OCI-LY3 (cell line): ENCODE measurements at regions not wholly inside any gene's neighbourhood (a gene's known extent, or its start where the extent isn't known, plus 50 kb on each side); places are given as distances from the start of the nearest gene placed in this dataset.

Experiments
- H2AFZ ChIP-seq: fragments of 200-600, 300-600 bp; shearing (Covaris generic); 2 replicates; pipeline ENCODE4 v1.6.0; 2014; ENCODE audit warnings: antibody characterized with exemption, low read depth, low read length
- H3K27ac ChIP-seq: fragments of 200-600, 300-600 bp; sonication (generic); 2 replicates; pipeline ENCODE4 v1.5.1; 2014; ENCODE audit warnings: mild to moderate bottlenecking, low read length, moderate library complexity, mixed read lengths
- H3K27me3 ChIP-seq: fragments of 200-600, 300-600 bp; sonication (generic); 2 replicates; pipeline ENCODE4 v1.6.1; 2014; ENCODE audit warnings: low read depth, low read length, mixed read lengths
- H3K36me3 ChIP-seq: fragments of 200-600, 300-600 bp; sonication (generic); replicated peaks from 2 replicates; pipeline ENCODE3; 2014; ENCODE audit warnings: low read depth, low read length, mixed read lengths
- H3K4me1 ChIP-seq: fragments of 300-600, 200-600 bp; sonication (generic); 2 replicates; pipeline ENCODE4 v1.6.1; 2014; ENCODE audit warnings: low read length, mixed read lengths
- H3K4me2 ChIP-seq: fragments of 200-600, 300-600 bp; sonication (generic); 2 replicates; pipeline ENCODE4 v1.6.1; 2014; ENCODE audit warnings: low read length, mixed read lengths
- H3K4me3 ChIP-seq: fragments of 300-600, 200-600 bp; sonication (generic); 2 replicates; pipeline ENCODE4 v1.5.1; 2014; ENCODE audit warnings: antibody characterized with exemption, mild to moderate bottlenecking, low read length, moderate library complexity
- H3K79me2 ChIP-seq: fragments of 300-600, 200-600 bp; shearing (Covaris generic); 2 replicates; pipeline ENCODE4 v1.6.1; 2014; ENCODE audit warnings: mild to moderate bottlenecking, low read length, mixed read lengths
- H3K9ac ChIP-seq: fragments of 300-600, 200-600 bp; shearing (Covaris generic); 2 replicates; pipeline ENCODE4 v1.6.0; 2014; ENCODE audit warnings: mild to moderate bottlenecking, low read length, moderate library complexity
- H3K9me3 ChIP-seq: fragments of 200-600, 300-600 bp; shearing (Covaris generic); 2 replicates; pipeline ENCODE4 v1.6.1; 2014; ENCODE audit warnings: low read length, mixed read lengths; ENCODE audit not compliant: insufficient read depth
- H4K20me1 ChIP-seq: fragments of 200-600, 300-600 bp; sonication (generic); 2 replicates; pipeline ENCODE4 v1.6.1; 2016; ENCODE audit warnings: low read length, mixed read lengths; ENCODE audit not compliant: insufficient read depth
- EZH2phosphoT487 ChIP-seq: fragments of 200-600 bp; shearing (Covaris generic); IDR thresholded peaks from 2 replicates; pipeline ENCODE4 v1.6.1; 2018; ENCODE audit warnings: antibody characterized with exemption, mixed run types, low read depth
- TF ChIP-seq, protein P1 (sequence below): fragments of 200-600, 300-600 bp; sonication (generic); IDR thresholded peaks from 2 replicates; pipeline ENCODE4 v1.5.1; 2014; ENCODE audit warnings: antibody characterized with exemption, low read length, low read depth

DNA sequence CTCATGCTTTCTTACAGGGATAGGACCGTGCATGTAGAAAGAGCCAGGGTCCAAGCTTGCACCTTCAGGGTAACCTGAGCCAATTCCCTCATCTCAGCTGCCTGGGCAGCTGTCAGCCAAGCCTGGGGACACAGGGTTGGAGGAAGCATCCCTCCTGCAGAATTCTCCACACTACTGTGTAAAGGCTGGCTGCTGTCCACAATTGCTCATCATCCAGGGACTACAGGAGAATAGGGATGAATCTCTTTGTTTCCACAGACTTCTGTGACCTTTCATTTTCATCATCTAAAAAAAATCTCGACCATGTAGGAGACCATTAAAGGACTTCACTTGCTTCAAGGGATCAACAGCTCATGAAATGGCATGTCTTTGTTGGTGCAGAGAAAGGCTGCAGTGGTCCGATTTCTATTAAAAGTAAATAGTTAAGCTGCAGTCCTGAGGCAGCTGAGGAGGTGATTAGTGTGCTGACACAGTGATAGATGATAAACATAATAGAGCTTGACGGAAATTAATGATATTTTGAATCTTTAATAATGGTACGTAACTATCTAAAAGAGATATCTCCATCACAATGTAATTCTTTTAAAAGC, 74.4 kb upstream of the COPS8 start:
- H3K27me3 ChIP-seq, result 0 out of 2 replicates have a peak, but pooled peaks cover 3% of the 10 kb centered on the region
- TF ChIP-seq, protein P1, sequence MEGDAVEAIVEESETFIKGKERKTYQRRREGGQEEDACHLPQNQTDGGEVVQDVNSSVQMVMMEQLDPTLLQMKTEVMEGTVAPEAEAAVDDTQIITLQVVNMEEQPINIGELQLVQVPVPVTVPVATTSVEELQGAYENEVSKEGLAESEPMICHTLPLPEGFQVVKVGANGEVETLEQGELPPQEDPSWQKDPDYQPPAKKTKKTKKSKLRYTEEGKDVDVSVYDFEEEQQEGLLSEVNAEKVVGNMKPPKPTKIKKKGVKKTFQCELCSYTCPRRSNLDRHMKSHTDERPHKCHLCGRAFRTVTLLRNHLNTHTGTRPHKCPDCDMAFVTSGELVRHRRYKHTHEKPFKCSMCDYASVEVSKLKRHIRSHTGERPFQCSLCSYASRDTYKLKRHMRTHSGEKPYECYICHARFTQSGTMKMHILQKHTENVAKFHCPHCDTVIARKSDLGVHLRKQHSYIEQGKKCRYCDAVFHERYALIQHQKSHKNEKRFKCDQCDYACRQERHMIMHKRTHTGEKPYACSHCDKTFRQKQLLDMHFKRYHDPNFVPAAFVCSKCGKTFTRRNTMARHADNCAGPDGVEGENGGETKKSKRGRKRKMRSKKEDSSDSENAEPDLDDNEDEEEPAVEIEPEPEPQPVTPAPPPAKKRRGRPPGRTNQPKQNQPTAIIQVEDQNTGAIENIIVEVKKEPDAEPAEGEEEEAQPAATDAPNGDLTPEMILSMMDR, result no peak
- no peak overlapping the region for H3K9ac ChIP-seq

DNA sequence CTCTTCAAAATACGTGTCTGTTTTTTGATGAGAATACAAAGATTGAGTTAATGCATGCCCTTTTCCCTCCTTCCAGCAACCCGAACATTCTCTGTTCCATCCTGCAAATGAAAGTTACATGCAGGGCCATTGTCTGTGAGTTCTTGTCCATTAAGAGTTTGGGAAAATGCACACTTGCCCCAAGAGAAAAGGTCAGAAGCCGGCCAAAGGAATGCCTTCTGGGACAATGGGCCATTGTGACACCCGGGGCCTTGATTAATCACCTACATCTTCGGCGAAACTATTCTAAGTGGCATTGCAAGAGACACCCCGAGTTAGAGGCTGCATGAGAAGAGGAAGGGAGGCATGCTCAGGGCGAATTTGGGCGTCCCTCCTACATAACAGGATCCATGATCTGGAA, 73.7 kb upstream of the COPS8 start:
- H2AFZ ChIP-seq, result no peak overlapping the region
- no peaks in the 10 kb centered on the region for H4K20me1 ChIP-seq
- H3K4me1 ChIP-seq, result no peaks in the 10 kb centered on the region
- H3K27me3 ChIP-seq, result 0 out of 2 replicates have a peak, but pooled peaks cover 3% of the 10 kb centered on the region
- H3K9me3 ChIP-seq, result no peaks in the 10 kb centered on the region
- no peak overlapping the region for H3K27ac ChIP-seq
- H3K4me2 ChIP-seq, result no peak overlapping the region
- H3K79me2 ChIP-seq, result no peaks in the 10 kb centered on the region
- H3K9ac ChIP-seq, result no peak overlapping the region
- H3K36me3 ChIP-seq, result no peaks in the 10 kb centered on the region
- H3K4me3 ChIP-seq, result no peak overlapping the region
- TF ChIP-seq, protein P1, result no peak
- TF ChIP-seq EZH2phosphoT487, result no peak

More for the DNA sequence above, 74.4 kb upstream of the COPS8 start:
- H3K27ac ChIP-seq, result no peak overlapping the region
- no peaks in the 10 kb centered on the region for H4K20me1 ChIP-seq
- H3K4me3 ChIP-seq, result no peak overlapping the region
- no peak overlapping the region for H3K4me2 ChIP-seq
- no peaks in the 10 kb centered on the region for H3K79me2 ChIP-seq
- H3K36me3 ChIP-seq, result no peaks in the 10 kb centered on the region
- H3K9me3 ChIP-seq, result no peaks in the 10 kb centered on the region
- H3K4me1 ChIP-seq, result no peaks in the 10 kb centered on the region
- H2AFZ ChIP-seq, result no peak overlapping the region

DNA sequence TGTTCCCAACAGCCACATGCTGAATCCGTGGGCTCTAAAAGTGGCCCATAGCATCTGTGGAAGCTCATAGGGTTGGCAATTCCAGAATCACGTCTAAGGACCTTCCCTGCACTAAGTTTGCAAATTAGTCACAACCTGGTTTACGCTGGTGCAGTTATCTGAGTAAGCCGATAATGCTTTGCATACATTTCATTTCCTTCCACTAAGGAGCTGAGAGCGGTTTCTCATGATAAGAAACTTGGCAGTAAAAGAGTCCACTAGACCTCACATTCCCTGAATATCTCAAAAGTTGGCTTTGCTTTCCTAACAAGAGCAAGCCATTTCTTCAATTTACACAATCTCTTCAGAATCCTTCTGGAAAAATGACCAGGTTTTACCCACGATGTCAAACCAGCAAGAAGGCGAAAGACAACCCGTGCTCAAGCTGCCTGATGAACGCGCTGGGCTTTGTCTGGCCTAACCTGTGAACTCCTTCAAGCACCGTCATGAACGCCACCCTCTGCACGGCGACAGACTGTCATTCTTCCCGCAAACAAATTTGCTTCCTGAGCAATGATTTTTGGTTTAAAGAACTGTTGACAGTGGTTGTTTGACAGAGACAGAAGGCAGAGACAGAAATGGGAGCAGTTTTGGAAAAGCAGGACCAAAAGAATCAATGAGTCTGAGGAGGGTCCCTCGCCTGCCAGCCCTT, 73.0 kb upstream of the COPS8 start:
- Histone ChIP-seq H3K4me1 (no peaks in the 10 kb centered on the region), H3K9ac (no peak overlapping the region), H3K79me2 (no peaks in the 10 kb centered on the region), H3K36me3 (no peaks in the 10 kb centered on the region), H2AFZ (no peak overlapping the region), H3K9me3 (no peaks in the 10 kb centered on the region), H3K4me3 (no peak overlapping the region), H4K20me1 (no peaks in the 10 kb centered on the region), H3K27ac (no peak overlapping the region), H3K27me3 (0 out of 2 replicates have a peak, but pooled peaks cover 3% of the 10 kb centered on the region), H3K4me2 (no peak overlapping the region)
- TF ChIP-seq EZH2phosphoT487, result no peak
- TF ChIP-seq, protein P1, result no peak

DNA sequence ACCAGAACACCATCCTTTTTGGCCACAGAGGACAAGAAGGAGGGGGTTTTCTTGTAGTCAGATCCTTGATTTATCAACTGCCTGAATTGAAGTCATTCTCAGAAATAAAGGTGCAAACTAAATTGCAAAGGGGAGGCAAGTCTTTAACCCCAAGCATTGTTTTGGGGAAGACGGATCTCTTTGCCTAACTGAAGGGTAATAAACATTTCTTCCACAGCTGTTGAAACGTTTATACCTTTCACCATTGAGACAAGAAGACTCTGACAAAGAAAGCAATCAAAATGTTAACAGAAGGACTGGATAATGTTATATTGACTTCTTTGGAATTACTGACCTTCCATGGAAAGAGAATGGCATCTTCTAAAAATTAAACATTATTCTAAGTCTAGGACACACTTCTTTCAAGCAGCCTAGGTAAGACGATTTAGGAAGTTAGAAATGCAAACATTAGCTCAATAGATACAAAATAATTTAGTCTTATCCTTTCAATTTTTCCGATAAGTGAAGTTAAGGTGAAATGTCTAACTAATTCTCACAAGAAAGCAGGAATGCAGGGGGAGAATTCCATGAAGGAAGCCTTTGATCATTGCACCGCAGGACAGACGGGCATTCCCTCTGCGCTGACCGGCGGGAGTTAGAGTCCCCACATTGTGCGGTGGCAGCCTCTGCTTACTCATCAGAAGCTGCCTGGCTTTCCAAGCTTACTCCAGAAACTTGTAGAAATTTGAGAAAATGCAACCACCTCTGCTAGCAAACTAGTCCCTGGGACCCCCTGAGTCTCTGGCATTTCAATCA, 69.4 kb upstream of the COPS8 start:
- Histone ChIP-seq H3K9me3 (no peaks in the 10 kb centered on the region), H3K79me2 (no peaks in the 10 kb centered on the region), H2AFZ (no peak overlapping the region), H3K27me3 (0 out of 2 replicates have a peak, but pooled peaks cover 3% of the 10 kb centered on the region), H3K9ac (no peak overlapping the region), H3K4me1 (no peaks in the 10 kb centered on the region), H3K36me3 (no peaks in the 10 kb centered on the region), H3K27ac (no peak overlapping the region), H3K4me3 (no peak overlapping the region), H3K4me2 (no peak overlapping the region), H4K20me1 (no peaks in the 10 kb centered on the region)
- TF ChIP-seq EZH2phosphoT487, result no peak
- TF ChIP-seq, protein P1, result no peak
